ENCODE measurements at regions not wholly inside any gene's neighbourhood (a gene's known extent, or its start where the extent isn't known, plus 50 kb on each side); places are given as distances from the start of the nearest gene placed in this dataset.

DNA sequence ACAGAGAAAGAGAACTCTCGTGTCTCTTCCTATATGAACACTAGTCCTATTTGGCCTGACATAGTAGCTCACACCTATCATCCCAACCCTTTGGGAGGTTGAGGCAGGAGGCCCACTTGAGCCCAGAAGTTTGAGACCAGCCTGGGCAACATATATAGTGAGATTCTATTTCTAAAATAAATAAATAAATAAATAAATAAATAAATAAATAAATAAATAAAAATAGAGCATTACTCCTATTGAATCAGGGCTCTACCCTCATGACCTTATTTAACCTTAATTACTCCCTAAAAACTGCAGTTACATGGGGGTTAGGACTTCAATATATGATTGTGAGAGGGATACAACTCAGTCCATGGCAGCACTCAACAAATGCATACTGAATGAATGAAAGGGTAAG lies 61.2 kb upstream of the GSC start:
- no peaks in the 10 kb centered on the region for H3K36me3 ChIP-seq (ENCODE audit: low read depth, missing control alignments)
- intact Hi-C loops (cut with DNase I; ENCODE audit: low total_unique reads) = no loop called here
- WGBS, 2 donors = 4 to 85% methylated on average over 1 of the region's 1 CpG
- no peak for DNase-seq
- H3K4me1 ChIP-seq = peaks cover 3% of the 10 kb centered on the region
- no peaks in the 10 kb centered on the region for H3K9me3 ChIP-seq
- H3K4me3 ChIP-seq = no peak overlapping the region
- TF ChIP-seq, protein P1, sequence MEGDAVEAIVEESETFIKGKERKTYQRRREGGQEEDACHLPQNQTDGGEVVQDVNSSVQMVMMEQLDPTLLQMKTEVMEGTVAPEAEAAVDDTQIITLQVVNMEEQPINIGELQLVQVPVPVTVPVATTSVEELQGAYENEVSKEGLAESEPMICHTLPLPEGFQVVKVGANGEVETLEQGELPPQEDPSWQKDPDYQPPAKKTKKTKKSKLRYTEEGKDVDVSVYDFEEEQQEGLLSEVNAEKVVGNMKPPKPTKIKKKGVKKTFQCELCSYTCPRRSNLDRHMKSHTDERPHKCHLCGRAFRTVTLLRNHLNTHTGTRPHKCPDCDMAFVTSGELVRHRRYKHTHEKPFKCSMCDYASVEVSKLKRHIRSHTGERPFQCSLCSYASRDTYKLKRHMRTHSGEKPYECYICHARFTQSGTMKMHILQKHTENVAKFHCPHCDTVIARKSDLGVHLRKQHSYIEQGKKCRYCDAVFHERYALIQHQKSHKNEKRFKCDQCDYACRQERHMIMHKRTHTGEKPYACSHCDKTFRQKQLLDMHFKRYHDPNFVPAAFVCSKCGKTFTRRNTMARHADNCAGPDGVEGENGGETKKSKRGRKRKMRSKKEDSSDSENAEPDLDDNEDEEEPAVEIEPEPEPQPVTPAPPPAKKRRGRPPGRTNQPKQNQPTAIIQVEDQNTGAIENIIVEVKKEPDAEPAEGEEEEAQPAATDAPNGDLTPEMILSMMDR (IDR thresholded peaks at IDR 0.05) = no peak
- TF ChIP-seq POLR2A (IDR thresholded peaks at IDR 0.05) = no peak
- H3K27me3 ChIP-seq = no peaks in the 10 kb centered on the region
- H3K27ac ChIP-seq = no peak overlapping the region

DNA sequence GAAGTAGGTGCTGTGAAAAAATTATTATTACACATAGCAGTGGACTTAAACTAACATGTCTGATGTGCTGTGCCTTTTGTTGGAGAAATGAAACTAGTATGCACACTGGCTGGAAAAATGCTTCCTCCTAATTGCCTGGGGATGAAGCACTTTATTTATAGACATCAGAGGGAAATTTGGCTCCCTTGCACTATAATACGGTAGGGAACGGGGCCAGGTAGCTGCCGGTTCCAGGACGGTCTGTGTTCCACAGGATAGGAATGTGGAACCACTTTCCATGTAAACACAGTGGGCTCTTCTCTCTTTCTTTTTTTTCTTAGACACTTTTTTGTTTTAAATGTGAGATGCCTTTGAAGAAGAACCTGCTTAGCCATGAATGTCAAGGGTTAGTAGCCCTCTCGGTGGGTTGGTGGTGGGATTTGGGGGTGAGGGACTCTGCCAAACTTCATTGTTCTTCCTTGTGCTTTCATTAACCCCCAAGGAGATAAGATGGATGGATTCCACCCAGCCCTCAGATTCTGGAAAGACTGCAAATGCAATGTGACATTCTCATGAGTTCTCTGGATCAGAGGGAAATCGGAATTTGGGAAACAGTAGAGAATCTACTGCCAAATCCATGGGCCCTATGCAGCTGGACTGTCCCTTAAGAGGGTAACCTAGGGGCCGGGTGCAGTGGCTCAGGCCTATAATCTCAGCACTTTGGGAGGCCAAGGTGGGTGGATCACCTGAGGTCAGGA lies 58.0 kb upstream of the GSC start:
- intact Hi-C loops (cut with DNase I; ENCODE audit: low total_unique reads) = no loop called here

DNA sequence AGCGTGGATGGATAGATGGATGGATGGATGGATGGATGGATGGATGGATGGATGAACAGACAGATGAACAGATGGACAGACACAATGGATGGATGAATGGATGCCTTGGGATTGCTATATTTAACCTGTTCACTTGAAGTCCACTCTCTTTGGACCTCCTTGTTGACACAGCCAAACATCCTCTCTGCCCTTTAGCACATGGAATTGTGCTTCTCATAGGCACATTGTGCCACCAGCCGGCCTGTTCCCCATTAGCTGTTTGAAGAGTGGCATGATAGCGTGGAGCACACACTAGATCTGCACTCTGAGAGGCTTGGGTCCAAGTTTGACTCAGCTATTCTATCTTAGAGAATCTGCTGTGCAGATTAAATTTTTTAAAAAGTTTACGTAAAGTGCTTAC lies 56.9 kb upstream of the GSC start:
- TF ChIP-seq, protein P1 (IDR thresholded peaks at IDR 0.05) = no peak
- no peak for TF ChIP-seq POLR2A (IDR thresholded peaks at IDR 0.05)
- Histone ChIP-seq H3K9me3 (no peaks in the 10 kb centered on the region), H3K36me3 (ENCODE audit: low read depth, missing control alignments) (no peaks in the 10 kb centered on the region), H3K4me1 (peaks cover 3% of the 10 kb centered on the region), H3K27me3 (no peaks in the 10 kb centered on the region), H3K27ac (no peak overlapping the region), H3K4me3 (no peak overlapping the region)
- intact Hi-C loops (cut with DNase I; ENCODE audit: low total_unique reads) = no loop called here
- WGBS, 2 donors = 86 to 95% methylated on average over 4 of the region's 4 CpGs
- no peak for DNase-seq

More for the DNA sequence above, 58.0 kb upstream of the GSC start:
- no peak overlapping the region for H3K4me3 ChIP-seq
- DNase-seq = peak; percentile 65
- H3K36me3 ChIP-seq (ENCODE audit: low read depth, missing control alignments) = no peaks in the 10 kb centered on the region
- TF ChIP-seq, protein P1 (IDR thresholded peaks at IDR 0.05) = no peak
- no peak for TF ChIP-seq POLR2A (IDR thresholded peaks at IDR 0.05)
- no peaks in the 10 kb centered on the region for H3K9me3 ChIP-seq
- H3K4me1 ChIP-seq = peaks cover 3% of the 10 kb centered on the region
- no peaks in the 10 kb centered on the region for H3K27me3 ChIP-seq
- 51 to 55% methylated on average over 7 of the region's 7 CpGs for WGBS, 2 donors
- H3K27ac ChIP-seq = peak overlapping the region in 1 of 2 donors; percentile 4

DNA sequence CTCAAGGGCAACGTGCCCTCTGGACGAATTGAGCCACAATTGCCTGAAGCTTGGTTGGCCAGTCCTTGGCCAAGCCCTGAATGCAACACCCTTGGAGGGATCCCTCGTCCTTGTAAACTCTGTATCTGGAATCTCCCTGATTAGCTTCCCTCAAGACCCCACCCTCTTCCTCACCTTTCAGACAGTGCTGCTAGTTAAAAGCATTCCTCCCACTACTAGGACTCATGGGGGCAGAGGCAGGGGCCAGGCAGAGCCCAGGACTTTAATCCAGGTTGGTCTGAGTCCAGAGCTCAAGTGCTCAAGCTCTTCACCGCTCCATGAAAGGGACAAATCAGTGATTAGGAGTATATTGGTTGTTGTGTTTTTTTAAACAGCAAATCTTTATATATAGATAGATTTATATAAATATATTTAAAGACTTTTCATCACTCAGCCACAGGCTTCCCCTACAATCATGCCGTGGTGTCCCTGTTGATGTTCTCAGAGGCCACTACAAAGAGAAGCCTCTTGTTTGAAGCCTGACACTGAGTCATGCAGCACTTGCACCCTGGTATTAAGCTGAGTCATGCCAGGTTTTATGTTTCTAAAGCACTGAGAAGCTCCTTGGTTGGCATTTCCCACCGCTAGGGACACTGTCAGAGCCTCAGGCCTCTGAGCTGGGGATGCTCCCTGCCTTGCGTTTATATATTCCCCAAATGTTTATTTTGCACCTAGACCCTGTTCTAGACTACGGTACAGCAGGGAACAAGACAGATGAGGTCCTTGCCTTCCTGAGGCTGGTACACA lies 53.8 kb upstream of the GSC start:
- intact Hi-C loops (cut with DNase I; ENCODE audit: low total_unique reads) = no loop called here
- no peak for DNase-seq
- TF ChIP-seq, protein P1 (IDR thresholded peaks at IDR 0.05) = no peak
- TF ChIP-seq POLR2A (IDR thresholded peaks at IDR 0.05) = no peak
- Histone ChIP-seq H3K9me3 (no peaks in the 10 kb centered on the region), H3K4me3 (no peak overlapping the region), H3K36me3 (ENCODE audit: low read depth, missing control alignments) (no peaks in the 10 kb centered on the region), H3K27me3 (no peaks in the 10 kb centered on the region), H3K4me1 (peaks cover 3% of the 10 kb centered on the region), H3K27ac (no peak overlapping the region)
- WGBS, 2 donors = 77 to 79% methylated on average over 8 of the region's 8 CpGs
